ENCODE measurements at regions not wholly inside any gene's neighbourhood (a gene's known extent, or its start where the extent isn't known, plus 50 kb on each side); places are given as distances from the start of the nearest gene placed in this dataset.

DNA sequence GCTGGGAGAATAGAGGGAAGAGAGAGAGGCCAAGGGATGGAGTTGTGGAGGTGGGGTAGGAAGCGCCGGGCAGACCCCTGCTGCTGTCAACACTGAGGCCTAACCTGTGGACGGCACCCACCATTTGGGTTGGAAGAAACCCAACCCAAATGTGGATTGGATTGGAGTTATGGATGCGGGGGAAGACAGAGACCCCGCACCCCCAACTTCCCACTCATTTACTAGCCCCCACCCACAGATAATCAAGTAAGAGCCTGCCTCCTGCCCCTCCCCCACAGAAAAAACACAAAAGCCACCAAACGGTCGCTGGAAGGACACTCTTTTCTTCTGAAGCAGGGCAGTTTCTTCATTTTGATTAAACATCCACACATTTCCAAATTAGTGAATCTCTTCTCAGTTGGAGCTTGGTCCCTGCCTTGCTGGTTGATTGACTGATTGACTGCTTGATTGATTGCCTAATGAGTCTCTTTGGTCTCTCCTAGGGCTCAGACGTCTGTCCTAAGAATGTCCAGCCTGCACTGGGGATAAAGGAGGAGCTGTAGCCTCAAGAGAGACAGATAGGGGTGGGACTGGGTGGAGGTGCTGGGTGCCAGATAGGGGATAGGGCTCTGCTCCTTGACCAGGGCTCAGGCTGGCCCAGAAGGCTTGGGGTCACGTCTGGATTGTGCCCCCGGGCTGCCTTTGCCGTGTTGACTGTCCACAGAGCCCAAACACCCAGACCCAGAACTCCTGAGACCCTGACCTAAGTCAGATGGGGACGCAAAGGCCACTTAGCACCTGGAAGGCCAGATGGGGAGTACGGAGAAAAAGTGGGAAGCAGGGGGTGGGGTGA, 74.9 kb upstream of the FOXP4 start:
- no peak for DNase-seq (ENCODE audit: low spot score)

DNA sequence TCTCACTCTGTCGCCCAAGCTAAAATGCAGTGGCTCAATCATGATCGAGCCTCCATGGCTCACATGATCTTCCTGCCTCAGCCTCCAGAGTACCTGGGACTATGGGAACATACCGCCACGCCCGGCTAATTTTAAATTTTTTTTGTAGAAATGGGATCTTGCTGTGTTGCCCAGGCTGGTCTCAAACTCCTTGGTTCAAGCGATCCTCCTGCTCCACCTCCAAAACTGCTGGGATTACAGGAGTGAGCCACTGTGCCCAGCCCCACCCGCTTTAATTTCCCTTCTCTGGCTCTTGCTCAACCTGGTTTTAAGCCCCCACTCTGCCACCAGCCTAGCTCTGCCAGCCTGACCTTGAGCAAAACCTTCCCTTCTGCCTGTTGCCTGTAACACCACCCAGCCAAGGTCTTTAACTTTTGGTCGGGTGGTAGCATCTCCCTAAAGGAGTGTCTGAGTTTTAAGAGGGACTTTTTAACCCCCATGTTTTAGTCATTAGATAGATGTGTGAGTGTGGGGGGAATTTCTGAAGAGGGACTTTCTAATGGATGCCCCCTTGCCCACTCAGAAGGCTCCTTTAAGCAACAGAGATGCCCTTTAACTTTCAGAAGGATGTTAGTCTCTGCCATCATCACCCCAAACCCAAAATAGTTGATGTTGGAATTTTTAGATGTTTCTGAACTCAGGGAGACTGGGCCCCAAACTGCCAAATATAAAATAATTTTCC, 71.8 kb upstream of the FOXP4 start:
- no peak for DNase-seq (ENCODE audit: low spot score)

DNA sequence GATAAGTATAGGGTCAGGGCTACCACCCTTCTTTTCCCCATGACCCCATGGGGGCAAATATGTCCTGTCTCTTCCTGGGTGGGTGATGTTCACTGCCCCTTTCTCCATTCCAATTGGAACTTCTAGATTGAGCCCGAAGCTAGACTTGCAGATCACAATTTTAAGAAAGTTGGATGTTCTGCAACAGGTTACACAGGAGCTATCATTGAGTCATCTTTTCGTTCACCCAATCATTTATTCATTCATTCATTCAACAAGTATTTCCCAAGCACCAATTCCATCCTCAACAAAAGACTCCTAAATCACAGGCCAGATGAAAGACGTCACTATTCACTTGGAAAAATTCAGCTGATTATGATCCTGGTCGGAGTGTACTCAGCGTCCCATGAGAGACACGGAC, 71.0 kb upstream of the FOXP4 start:
- DNase-seq (ENCODE audit: low spot score): no peak

DNA sequence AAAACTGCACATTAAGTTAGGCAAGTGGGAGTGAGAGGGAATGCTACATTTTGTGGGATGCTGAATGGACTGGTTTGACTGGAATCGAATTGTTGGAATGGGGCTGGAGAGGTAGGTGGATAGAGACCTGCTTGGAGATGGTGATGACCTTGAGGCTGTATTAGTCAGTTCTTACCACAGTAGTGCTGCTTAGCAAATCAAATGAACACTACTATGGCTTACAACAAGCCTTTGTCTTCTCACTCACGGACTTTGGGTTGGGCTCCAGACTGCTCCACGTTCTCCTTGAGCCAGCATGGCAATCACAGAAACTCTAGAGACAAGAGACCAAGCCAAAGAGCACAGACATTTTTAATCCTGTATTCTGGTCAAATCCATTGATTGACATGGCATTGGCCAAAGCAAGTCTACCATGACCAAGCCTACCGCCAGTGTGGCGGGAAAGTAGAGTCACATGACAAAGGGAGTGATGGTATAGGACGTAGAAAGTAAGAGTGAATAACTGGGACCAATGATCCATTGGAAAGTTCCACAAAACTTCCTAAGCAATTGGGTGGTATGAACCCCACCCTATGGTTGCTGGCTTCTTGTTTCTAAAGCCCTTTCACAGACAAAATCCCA, 70.3 kb upstream of the FOXP4 start:
- DNase-seq (ENCODE audit: low spot score): no peak

DNA sequence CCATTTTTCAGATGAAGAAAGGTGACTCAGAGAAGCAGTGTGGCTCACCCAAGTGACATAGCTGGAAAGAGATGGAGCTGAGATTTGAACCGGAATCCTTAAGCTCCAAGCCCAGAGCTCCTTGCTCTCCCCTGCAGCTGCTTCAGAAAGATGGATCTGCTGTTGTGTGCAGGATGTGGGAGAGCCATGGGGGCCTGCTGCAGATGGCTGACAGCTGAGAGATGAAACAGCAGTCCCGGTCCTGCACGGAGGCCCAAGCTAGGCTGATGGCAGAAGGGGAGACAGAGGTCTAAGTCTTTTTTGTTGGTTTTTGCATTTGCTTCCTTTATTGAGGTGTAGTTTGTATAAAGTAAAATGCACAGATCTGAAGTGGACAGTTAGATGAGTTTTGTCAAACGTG, 69.8 kb upstream of the FOXP4 start:
- DNase-seq (ENCODE audit: low spot score): no peak

DNA sequence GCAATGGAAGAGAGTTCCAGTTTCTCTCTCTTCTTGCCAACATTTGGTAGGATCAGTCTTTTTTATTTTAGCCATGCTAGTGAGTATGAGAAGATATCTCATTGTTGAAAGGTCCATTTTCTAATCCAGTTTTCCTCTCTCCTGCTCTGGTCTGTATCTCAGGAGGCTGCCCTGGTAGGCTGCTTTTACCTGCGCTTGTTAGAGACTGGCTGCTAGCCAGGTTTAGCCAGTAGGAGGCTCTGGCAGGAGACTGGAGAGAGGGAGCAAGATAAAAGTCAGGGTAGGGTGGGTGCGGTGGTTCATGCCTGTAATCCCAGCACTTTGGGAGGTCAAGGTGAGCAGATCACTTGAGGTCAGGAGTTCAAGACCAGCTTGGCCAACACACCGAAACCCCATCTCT, 68.6 kb upstream of the FOXP4 start:
- DNase-seq (ENCODE audit: low spot score): no peak

DNA sequence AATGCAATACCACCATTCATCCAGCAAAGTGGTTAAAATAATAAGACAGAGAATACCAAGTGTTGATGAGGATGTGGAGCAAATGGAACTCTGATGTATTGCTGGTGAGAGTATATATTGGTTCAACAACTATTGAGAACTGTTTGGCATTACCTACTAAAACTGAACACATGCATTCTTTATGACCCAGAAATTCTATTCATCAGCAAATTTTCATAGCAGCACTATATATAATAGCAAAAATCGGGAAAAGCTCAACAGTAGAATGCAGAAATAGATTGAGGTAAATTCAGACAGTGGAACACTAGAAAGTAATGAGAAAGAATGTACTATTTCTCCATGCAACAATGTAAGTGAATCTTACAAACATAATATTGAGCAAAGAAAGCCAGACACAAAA, 62.2 kb upstream of the FOXP4 start:
- DNase-seq (ENCODE audit: low spot score): no peak

DNA sequence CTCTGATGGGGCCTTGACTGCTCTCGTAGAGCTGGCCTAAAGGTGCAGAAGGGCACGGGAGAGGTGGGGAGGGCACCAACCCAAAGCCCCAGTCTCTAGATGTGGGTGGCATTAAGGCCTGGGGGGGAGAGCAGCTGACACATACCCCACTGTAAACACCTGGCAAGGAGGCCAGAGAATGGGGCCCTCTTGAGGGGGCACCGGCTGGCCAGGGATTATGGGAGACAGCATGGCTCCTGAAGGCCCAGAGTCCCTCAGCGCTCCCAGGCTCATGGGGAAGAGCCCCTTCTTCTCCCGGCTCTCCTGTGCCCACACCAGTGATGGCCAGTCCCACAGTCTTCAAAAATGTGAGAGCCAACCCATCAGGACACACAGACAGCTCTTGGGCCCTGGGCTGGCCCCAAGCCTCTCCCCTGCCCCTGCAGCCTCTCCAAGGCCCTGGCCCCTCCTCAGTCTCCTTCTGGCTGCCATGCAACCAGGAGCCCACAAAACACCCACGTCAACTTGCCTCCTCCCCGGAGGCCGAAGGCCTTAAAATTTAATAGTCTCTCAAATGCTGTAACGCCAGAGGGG, 58.2 kb upstream of the FOXP4 start:
- no peak for DNase-seq (ENCODE audit: low spot score)

DNA sequence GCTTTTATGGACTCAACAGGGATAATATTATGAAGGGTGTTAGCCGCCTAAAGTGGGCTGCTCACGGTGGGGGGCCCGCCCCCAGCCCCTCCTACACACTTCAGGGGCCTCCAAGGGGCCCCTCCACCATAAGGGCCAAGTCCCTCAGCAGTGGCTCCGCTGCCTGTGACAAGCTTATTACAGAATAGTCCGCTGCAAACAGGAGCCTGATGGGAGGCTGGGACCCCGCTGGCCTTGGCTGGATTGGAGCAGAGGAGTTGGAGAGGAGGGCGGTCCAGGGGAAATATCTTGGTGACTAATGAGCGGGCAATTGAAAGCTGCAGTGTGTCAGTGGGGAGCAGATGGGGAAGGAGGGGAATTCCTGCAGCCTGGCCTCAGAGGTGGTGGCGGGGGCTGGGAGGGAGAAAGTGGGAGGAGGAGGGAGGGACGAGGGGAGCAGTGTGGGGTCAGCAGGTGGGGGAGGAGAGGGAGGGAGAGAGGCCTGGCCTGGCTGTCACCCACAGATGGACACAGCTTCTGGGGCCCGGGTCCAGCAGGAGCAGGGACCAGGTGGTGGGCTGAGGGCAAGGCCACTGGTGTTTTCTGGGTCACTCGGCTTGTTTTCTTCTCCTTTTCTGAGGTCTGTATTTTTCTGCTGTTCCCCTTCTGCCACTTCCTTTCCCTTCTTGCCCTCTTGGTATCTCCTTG, 57.6 kb upstream of the FOXP4 start:
- DNase-seq (ENCODE audit: low spot score): no peak

DNA sequence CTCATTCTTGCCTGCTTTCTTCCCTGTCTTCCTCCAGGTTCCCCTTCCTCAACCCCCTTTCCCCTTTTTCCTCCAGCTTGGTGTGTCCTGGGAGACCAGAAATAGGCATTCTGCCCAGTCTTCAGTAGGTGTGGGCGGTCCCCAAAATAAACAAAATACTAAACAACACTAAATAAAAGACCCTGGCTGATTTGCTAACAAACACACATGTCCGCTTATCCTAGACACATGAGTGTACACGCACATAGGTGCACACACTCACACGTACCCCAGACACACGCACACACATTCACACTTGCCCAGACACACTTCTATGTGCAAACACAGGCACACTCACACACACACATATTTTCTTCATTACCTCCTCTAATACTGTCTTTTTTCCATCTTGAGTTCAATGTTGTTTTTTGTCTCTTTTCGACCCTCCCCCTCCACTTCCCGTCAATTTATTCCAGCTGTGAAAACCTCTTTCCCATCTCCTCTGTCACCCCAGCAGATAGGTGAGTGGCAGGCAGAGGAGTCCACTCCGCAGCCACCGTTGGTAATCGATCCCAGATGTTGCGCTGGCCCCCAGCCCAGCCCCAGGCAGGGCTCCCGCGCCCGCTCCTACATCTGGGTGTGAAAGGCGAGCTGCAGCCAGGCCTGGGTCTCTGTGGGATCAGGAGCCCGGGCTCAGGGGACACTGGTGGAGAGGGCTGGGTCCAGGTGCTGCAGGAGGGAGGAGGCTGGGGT, 56.9 kb upstream of the FOXP4 start:
- DNase-seq (ENCODE audit: low spot score): no peak

DNA sequence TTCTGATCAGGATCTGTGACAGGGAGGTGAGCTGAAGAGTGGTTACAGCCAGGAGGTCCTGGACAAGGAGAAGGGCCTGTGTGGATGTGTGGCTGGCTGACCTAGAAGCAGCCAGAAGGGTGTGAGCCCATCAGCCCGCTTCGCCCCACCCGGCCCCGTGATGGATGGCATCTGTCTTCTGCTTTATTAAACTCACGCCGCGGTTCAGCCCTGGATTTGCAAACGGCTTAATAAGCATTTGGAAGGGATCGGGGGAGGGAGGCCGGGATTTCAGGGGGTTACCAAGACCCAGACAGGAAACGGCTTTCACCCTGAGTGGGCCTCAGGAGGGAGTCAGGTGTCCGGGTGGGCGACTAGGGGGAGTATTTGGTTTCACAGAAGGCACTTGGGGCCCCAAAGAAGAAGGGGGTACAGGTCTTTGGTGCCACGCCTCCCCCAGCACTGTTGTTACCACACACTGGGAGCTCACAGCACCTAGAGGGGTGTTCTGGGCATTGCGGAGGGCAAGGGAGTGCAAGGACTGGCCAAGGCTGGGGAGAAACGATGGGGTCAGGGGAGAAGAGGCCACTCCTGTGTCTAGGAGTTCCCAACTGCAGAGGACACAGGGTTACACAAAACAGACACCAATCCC, 53.8 kb upstream of the FOXP4 start:
- no peak for DNase-seq (ENCODE audit: low spot score)

DNA sequence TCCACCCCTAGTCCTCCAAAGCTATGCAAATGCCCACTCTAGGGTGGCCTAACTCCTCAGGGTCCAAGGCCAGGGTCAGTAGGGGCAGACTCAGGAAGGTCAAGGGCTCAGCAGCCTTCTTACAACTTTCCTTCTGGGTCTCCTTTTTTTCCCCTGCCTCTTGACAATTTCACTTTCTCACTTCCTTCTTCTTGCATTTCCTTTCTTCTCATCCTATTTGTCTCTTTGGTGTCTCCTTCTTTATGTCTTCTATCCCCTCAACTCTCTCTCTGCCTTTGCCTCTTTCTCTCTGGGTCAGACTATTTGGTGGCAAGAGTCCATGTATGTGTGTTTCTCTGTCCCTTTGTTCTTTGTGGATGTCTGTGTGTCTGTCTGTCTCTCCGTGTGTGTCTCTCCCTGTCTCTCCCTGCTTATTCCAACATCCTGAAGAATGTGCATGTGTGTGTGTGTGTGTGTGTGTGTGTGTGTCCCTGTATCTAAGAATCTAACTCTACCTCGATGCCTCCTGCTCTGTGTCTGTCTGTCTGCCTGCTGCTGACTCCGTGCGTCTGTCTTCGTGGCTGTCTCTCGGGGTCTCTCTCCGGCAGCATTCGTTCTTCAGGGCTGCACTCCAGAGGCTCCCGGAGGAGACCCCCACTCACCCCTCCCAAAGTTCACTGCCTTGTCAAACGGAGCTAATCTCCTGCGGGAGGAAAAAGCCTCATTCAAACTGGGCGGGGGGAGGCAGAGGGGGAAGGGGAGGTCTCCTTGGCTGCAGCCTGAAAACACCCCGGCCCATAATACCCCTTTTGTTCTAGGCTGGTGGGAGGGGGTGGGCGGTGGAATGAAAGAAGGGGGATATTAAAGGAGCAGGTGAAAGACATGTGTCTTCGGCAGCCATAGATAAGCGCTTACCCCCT, 51.7 kb upstream of the FOXP4 start:
- no peak for DNase-seq (ENCODE audit: low spot score)

Data from CD4-positive, alpha-beta T cell treated with Interleukin-2 at 100 ng/mL for 4 hours (primary cell).